Peyer's patch (tissue), 4 donors: ENCODE measurements at regions not wholly inside any gene's neighbourhood (a gene's known extent, or its start where the extent isn't known, plus 50 kb on each side); places are given as distances from the start of the nearest gene placed in this dataset.

Source experiments
- DNase-seq, 3 donors: peaks; one replicate each; pipeline ENCODE4 v3.0.0-alpha.2; 2017 to 2019
- H3K27ac ChIP-seq, 4 donors: fragments of 200-600 bp; sonication (generic); one replicate each; pipeline ENCODE4 v1.5.1; 2016 to 2019
- H3K27me3 ChIP-seq, 2 donors: fragments of 200-600 bp; sonication (generic); one replicate each; pipeline ENCODE4 v1.5.1; 2019
- H3K36me3 ChIP-seq, 3 donors: fragments of 200-600 bp; sonication (generic); one replicate each; pipeline ENCODE4 v1.5.1; 2016 to 2019
- H3K4me1 ChIP-seq, 4 donors: fragments of 200-600 bp; sonication (generic); one replicate each; pipeline ENCODE4 v1.5.1; 2016 to 2019
- H3K4me3 ChIP-seq, 4 donors: fragments of 200-600 bp; sonication (generic); 1 replicate in 3 of 4; 2 replicates in 1 of 4; pipeline ENCODE4 v1.5.1; 2016 to 2019; ENCODE audit warnings: mild to moderate bottlenecking in 1 of 4
- H3K9me3 ChIP-seq, 4 donors: fragments of 200-600 bp; sonication (generic); one replicate each; pipeline ENCODE4 v1.5.1; 2016 to 2019; ENCODE audit warnings: mild to moderate bottlenecking in 1 of 4
- POLR2A ChIP-seq, 2 donors: fragments of 450-650 bp; IDR thresholded peaks; one replicate each; pipeline ENCODE4 v1.5.1; 2017; ENCODE audit warnings: antibody characterized with exemption in 2 of 2, mild to moderate bottlenecking in 2 of 2, moderate library complexity in 2 of 2
- TF ChIP-seq, protein P1 (sequence below), 6 experiments: fragments of 450-650 bp in 4 of 6; fragments of 200-600 bp in 2 of 6; sonication (generic) in 1 of 6; IDR thresholded peaks; one replicate each; pipeline ENCODE4 v1.5.1; 2017 to 2019; ENCODE audit warnings: antibody characterized with exemption in 6 of 6, mild to moderate bottlenecking in 3 of 6, moderate library complexity in 1 of 6

DNA sequence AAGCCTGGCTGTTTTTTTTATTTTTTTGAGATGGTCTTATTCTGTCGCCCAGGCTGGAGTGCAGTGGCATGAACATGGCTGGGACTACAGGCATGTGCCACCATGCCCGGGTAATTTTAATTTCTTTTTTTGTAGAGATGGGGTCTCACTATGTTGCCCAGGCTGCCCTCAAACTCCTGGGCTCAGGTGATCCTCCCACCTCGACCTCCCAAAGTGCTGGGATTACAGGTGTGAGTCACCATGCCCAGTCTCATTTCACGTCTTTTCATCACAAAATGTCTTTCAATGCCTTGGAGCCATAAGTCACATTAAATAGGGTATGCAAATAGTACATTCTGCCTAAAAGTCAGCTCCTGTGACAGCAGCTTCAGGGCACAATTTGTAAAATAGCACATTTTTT, 52.8 kb downstream of the SOX2 start:
- H3K27me3 ChIP-seq = no peaks in the 10 kb centered on the region
- no peaks in the 10 kb centered on the region for H3K4me1 ChIP-seq
- no peak for DNase-seq
- no peak overlapping the region for H3K4me3 ChIP-seq
- H3K9me3 ChIP-seq = no peaks in the 10 kb centered on the region
- TF ChIP-seq, protein P1, sequence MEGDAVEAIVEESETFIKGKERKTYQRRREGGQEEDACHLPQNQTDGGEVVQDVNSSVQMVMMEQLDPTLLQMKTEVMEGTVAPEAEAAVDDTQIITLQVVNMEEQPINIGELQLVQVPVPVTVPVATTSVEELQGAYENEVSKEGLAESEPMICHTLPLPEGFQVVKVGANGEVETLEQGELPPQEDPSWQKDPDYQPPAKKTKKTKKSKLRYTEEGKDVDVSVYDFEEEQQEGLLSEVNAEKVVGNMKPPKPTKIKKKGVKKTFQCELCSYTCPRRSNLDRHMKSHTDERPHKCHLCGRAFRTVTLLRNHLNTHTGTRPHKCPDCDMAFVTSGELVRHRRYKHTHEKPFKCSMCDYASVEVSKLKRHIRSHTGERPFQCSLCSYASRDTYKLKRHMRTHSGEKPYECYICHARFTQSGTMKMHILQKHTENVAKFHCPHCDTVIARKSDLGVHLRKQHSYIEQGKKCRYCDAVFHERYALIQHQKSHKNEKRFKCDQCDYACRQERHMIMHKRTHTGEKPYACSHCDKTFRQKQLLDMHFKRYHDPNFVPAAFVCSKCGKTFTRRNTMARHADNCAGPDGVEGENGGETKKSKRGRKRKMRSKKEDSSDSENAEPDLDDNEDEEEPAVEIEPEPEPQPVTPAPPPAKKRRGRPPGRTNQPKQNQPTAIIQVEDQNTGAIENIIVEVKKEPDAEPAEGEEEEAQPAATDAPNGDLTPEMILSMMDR (IDR thresholded peaks at IDR 0.05) = no peak
- TF ChIP-seq POLR2A (IDR thresholded peaks at IDR 0.05) = no peak
- H3K27ac ChIP-seq = no peak overlapping the region
- no peaks in the 10 kb centered on the region for H3K36me3 ChIP-seq

DNA sequence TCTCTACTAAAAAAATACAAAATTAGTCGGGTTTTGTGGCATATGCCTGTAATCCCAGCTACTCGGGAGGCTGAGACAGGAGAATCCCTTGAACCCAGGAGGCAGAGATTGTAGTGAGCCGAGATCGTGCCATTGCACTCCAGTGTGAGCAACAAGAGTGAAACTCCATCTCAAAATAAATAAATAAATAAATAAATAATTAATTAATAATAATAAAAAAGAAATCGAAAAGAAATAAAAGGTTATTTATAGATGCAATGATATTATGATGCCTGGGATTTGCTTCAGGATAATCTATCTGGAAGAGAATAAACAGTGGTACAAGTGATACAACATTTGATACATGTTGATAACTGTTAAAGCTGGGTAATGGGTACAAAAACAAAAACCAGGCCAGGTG, 58.6 kb downstream of the SOX2 start:
- H3K36me3 ChIP-seq = no peaks in the 10 kb centered on the region
- no peak for TF ChIP-seq POLR2A (IDR thresholded peaks at IDR 0.05)
- TF ChIP-seq, protein P1 (IDR thresholded peaks at IDR 0.05) = no peak

DNA sequence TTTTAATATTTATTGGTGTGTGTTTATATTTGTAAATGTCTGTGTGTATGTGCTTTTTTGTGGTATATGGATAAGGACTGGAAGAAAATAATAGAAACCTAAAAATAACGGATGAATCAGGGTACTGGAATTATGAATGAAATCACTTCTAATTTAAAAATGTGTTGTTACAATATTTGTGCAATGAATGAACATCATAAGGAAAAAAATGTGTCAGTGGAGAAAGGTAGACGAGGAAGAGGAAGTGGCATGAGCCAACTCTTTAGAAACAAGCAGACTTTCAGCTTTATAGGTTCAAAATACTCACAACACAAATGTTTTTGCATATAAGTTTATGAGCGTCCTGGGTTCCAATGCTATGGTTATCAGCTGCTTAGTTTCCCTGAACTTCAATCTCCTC, 59.4 kb downstream of the SOX2 start:
- H3K4me3 ChIP-seq = no peak overlapping the region
- no peak overlapping the region for H3K27ac ChIP-seq
- H3K27me3 ChIP-seq = no peaks in the 10 kb centered on the region
- TF ChIP-seq, protein P1 (IDR thresholded peaks at IDR 0.05) = no peak
- no peak for TF ChIP-seq POLR2A (IDR thresholded peaks at IDR 0.05)
- no peaks in the 10 kb centered on the region for H3K9me3 ChIP-seq
- DNase-seq = no peak
- no peaks in the 10 kb centered on the region for H3K4me1 ChIP-seq
- no peaks in the 10 kb centered on the region for H3K36me3 ChIP-seq

More for the DNA sequence above, 58.6 kb downstream of the SOX2 start:
- H3K27ac ChIP-seq = no peak overlapping the region
- H3K27me3 ChIP-seq = no peaks in the 10 kb centered on the region
- no peak overlapping the region for H3K4me3 ChIP-seq
- H3K4me1 ChIP-seq = no peaks in the 10 kb centered on the region
- DNase-seq = no peak
- no peaks in the 10 kb centered on the region for H3K9me3 ChIP-seq

DNA sequence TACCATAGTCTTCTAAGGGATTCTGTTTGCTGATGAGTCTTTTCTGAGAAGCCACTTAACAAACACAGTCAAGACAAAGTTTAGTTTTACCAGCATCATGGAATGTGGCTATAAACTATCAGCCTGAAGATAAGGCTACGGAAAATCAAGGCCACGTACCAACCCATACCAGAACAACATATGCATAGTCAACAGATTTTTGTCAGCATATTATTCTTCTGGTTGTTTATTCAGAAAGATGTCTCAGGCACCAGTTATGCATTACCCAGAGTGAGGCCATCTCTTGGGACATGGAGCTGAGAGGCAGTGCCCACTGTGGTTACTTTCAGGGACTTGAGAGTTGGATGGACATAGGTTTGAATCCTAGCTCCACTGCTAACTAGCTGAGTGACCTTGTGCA, 60.4 kb downstream of the SOX2 start:
- H3K4me3 ChIP-seq = no peak overlapping the region
- DNase-seq = no peak
- no peaks in the 10 kb centered on the region for H3K4me1 ChIP-seq
- H3K27ac ChIP-seq = no peak overlapping the region
- H3K36me3 ChIP-seq = no peaks in the 10 kb centered on the region
- H3K27me3 ChIP-seq = no peaks in the 10 kb centered on the region
- H3K9me3 ChIP-seq = no peaks in the 10 kb centered on the region
- TF ChIP-seq, protein P1 (IDR thresholded peaks at IDR 0.05) = no peak
- TF ChIP-seq POLR2A (IDR thresholded peaks at IDR 0.05) = no peak

DNA sequence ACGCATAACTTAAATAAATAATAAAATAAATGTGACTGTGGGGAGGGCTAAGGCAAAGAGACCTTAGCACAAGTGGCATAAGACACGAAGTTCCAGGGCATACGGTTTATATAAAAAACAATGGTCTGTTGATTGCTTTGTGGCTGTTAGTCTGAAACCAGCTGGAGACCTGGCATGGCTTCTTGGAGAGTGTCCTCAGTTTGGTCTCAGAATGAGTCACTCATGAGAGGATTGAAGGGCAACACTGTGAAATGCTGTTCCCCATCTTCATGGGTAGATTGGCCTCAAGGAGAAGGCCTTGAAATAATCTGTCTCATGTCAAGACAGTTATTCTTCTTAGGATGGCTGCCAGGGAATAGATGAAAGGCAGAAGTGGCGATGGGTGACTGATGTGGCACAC, 62.2 kb downstream of the SOX2 start:
- H3K9me3 ChIP-seq = no peaks in the 10 kb centered on the region
- H3K4me1 ChIP-seq = no peaks in the 10 kb centered on the region
- H3K4me3 ChIP-seq = no peak overlapping the region
- no peak for TF ChIP-seq POLR2A (IDR thresholded peaks at IDR 0.05)
- TF ChIP-seq, protein P1 (IDR thresholded peaks at IDR 0.05) = no peak
- H3K27ac ChIP-seq = no peak overlapping the region
- no peaks in the 10 kb centered on the region for H3K27me3 ChIP-seq
- no peaks in the 10 kb centered on the region for H3K36me3 ChIP-seq
- DNase-seq = no peak

DNA sequence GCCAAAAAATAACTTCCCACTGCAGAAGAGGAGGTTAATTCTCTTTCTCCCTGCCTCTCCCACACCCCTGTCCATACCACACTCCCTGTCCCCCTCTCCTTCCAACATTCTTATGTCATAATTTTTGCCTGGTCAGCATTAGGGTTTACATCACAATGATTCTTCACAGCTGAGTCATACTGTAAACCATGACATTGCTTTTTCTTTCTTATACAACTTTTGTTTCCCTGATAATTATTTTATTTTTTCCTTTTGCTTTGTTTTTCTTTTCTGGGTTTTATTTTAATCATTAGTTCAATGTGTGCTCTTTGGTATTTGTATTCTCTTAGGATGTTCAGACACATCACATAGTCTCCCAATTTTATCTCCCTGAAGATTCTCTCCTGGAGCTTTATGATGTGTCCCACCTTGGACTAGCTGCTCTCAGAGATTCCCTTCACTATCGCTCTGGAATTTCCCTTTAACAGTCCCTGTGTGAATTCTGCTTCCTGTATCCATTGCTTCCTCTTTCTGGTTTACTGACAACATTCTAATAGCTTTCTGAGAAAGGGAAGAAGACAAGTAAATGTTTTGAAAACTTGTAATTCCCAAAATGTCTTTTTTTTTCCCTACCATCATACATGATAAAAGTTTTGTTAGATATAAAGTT, 70.7 kb downstream of the SOX2 start:
- Histone ChIP-seq H3K9me3 (no peaks in the 10 kb centered on the region), H3K27ac (no peak overlapping the region), H3K36me3 (no peaks in the 10 kb centered on the region), H3K27me3 (no peaks in the 10 kb centered on the region), H3K4me1 (no peaks in the 10 kb centered on the region), H3K4me3 (no peak overlapping the region)
- TF ChIP-seq POLR2A (IDR thresholded peaks at IDR 0.05) = no peak
- TF ChIP-seq, protein P1 (IDR thresholded peaks at IDR 0.05) = no peak
- DNase-seq = no peak
